ENCODE measurements at regions not wholly inside any gene's neighbourhood (a gene's known extent, or its start where the extent isn't known, plus 50 kb on each side); places are given as distances from the start of the nearest gene placed in this dataset.

GRCh38 chr18:27577265-27577664 lies 392.2 kb upstream of the CHST9 start:
- peaks cover 10% of the 10 kb centered on the region for H3K9me3 ChIP-seq
- ATAC-seq (no peak), DNase-seq (no peak)
- intact Hi-C loops (cut with DNase I, micrococcal nuclease): no loop called here
- TF ChIP-seq CTCF (IDR thresholded peaks at IDR 0.05): no peak
- no peak overlapping the region for H3K4me3 ChIP-seq
- no peaks in the 10 kb centered on the region for H3K36me3 ChIP-seq (ENCODE audit: low read depth)
- H3K4me1 ChIP-seq (ENCODE audit: low read depth): no peaks in the 10 kb centered on the region

GRCh38 chr18:27567434-27567833 lies 382.3 kb upstream of the CHST9 start:
- no peak overlapping the region for H3K4me3 ChIP-seq
- no peaks in the 10 kb centered on the region for H3K4me1 ChIP-seq (ENCODE audit: low read depth)
- no peaks in the 10 kb centered on the region for H3K36me3 ChIP-seq (ENCODE audit: low read depth)
- DNase-seq (no peak), ATAC-seq (no peak)
- intact Hi-C loops (cut with DNase I, micrococcal nuclease): no loop called here
- no peak for TF ChIP-seq CTCF (IDR thresholded peaks at IDR 0.05)
- H3K9me3 ChIP-seq: no peaks in the 10 kb centered on the region

- Histone ChIP-seq H3K4me3 (no peak overlapping the region), H3K36me3 (ENCODE audit: low read depth) (no peaks in the 10 kb centered on the region), H3K4me1 (ENCODE audit: low read depth) (no peaks in the 10 kb centered on the region), H3K9me3 (no peaks in the 10 kb centered on the region)
- ATAC-seq: no peak
- DNase-seq: no peak
- TF ChIP-seq CTCF (IDR thresholded peaks at IDR 0.05): no peak
- intact Hi-C loops (cut with DNase I, micrococcal nuclease): no loop called here
Measured at GRCh38 chr18:27564066-27564465, 379.0 kb upstream of the CHST9 start.

GRCh38 chr18:27558388-27559155 lies 373.5 kb upstream of the CHST9 start:
- Histone ChIP-seq H3K4me1 (ENCODE audit: low read depth) (no peaks in the 10 kb centered on the region), H3K4me3 (no peak overlapping the region), H3K9me3 (peaks cover 3% of the 10 kb centered on the region), H3K36me3 (ENCODE audit: low read depth) (no peaks in the 10 kb centered on the region)
- DNase-seq (no peak), ATAC-seq (no peak)
- intact Hi-C loops (cut with DNase I, micrococcal nuclease): no loop called here
- TF ChIP-seq CTCF (IDR thresholded peaks at IDR 0.05): no peak

GRCh38 chr18:27556741-27557140 lies 371.6 kb upstream of the CHST9 start:
- no peak overlapping the region for H3K4me3 ChIP-seq
- intact Hi-C loops (cut with DNase I, micrococcal nuclease): no loop called here
- no peaks in the 10 kb centered on the region for H3K4me1 ChIP-seq (ENCODE audit: low read depth)
- H3K36me3 ChIP-seq (ENCODE audit: low read depth): no peaks in the 10 kb centered on the region
- no peak for TF ChIP-seq CTCF (IDR thresholded peaks at IDR 0.05)
- no peak for DNase-seq
- H3K9me3 ChIP-seq: peaks cover 3% of the 10 kb centered on the region
- no peak for ATAC-seq
